ENCODE measurements at regions not wholly inside any gene's neighbourhood (a gene's known extent, or its start where the extent isn't known, plus 50 kb on each side); places are given as distances from the start of the nearest gene placed in this dataset.

- H3K4me3 ChIP-seq (ENCODE audit: low read depth, low read length): no peak overlapping the region
- no peak for TF ChIP-seq CTCF (IDR thresholded peaks at IDR 0.05; ENCODE audit: low read depth, low read length)
Observed at GRCh38 chr10:1933215-1933614, 195.9 kb upstream of the ADARB2 start.

- no peak overlapping the region for H3K4me3 ChIP-seq (ENCODE audit: low read depth, low read length)
- no peak for TF ChIP-seq CTCF (IDR thresholded peaks at IDR 0.05; ENCODE audit: low read depth, low read length)
Observed at GRCh38 chr10:1932692-1933094, 195.4 kb upstream of the ADARB2 start.

GRCh38 chr10:1928606-1929005 lies 191.3 kb upstream of the ADARB2 start:
- TF ChIP-seq CTCF (IDR thresholded peaks at IDR 0.05; ENCODE audit: low read depth, low read length): no peak
- no peak overlapping the region for H3K4me3 ChIP-seq (ENCODE audit: low read depth, low read length)

GRCh38 chr10:1923998-1924397 lies 186.7 kb upstream of the ADARB2 start:
- H3K4me3 ChIP-seq (ENCODE audit: low read depth, low read length): no peak overlapping the region
- no peak for TF ChIP-seq CTCF (IDR thresholded peaks at IDR 0.05; ENCODE audit: low read depth, low read length)

- H3K4me3 ChIP-seq (ENCODE audit: low read depth, low read length): no peak overlapping the region
- no peak for TF ChIP-seq CTCF (IDR thresholded peaks at IDR 0.05; ENCODE audit: low read depth, low read length)
Observed at GRCh38 chr10:1923586-1923985, 186.3 kb upstream of the ADARB2 start.

GRCh38 chr10:1920941-1921340 lies 183.6 kb upstream of the ADARB2 start:
- no peak for TF ChIP-seq CTCF (IDR thresholded peaks at IDR 0.05; ENCODE audit: low read depth, low read length)

GRCh38 chr10:1920127-1920526 lies 182.8 kb upstream of the ADARB2 start:
- H3K4me3 ChIP-seq (ENCODE audit: low read depth, low read length): no peak overlapping the region
- TF ChIP-seq CTCF (IDR thresholded peaks at IDR 0.05; ENCODE audit: low read depth, low read length): no peak

More at GRCh38 chr10:1920941-1921340, 183.6 kb upstream of the ADARB2 start:
- H3K4me3 ChIP-seq (ENCODE audit: low read depth, low read length): no peak overlapping the region

Measured in WI38 (cell line).